HepG2 (cell line): ENCODE measurements at regions not wholly inside any gene's neighbourhood (a gene's known extent, or its start where the extent isn't known, plus 50 kb on each side); places are given as distances from the start of the nearest gene placed in this dataset.

Source experiments
- ATAC-seq: fragments of 200-7000 bp; cut with Tn5 transposase; 3 replicates; pipeline ENCODE4 v1.9.1; 2020; ENCODE audit warnings: mild to moderate bottlenecking, moderate library complexity
- BruUV-seq: library from RNA; stranded (reverse); fragments of 400-500 nt; replicated peaks from 2 replicates; lab custom pipeline; 2021; lab: Mats Ljungman, UMichigan
- CTCF ChIA-PET: fragments of 300-600 bp; formaldehyde crosslinking; extraction: SDS; loops from one replicate; lab custom pipeline; 2021; ENCODE audit warnings: low total read pairs, inconsistent platforms, low intra/inter-chr PET ratio; lab: Yijun Ruan, JAX
- POLR2A ChIA-PET: fragments of 350-600 bp; sonication (Branson Sonifier 250); formaldehyde crosslinking; loops from one replicate; lab custom pipeline; 2020; ENCODE audit warnings: antibody characterized with exemption, inconsistent platforms; lab: Yijun Ruan, JAX
- DNase-seq: peaks from one replicate; pipeline ENCODE4 v3.0.0-alpha.2; 2015; ENCODE audit warnings: low spot score
- FAIRE-seq: peaks from 3 replicates; lab custom pipeline; 2011; peaks lifted over from hg19 to GRCh38; lab: Jason Lieb, UNC
- H2AFZ ChIP-seq: one replicate; pipeline ENCODE4 v1.6.1; 2011; ENCODE audit warnings: low read length, inconsistent platforms
- H3K27ac ChIP-seq: fragments of 300-600 bp; 3 replicates; pipeline ENCODE4 v1.8.0; 2011; ENCODE audit warnings: mixed run types, mild to moderate bottlenecking, mixed read lengths, low read length, inconsistent platforms; ENCODE audit not compliant: insufficient read depth; ENCODE audit errors: extremely low read length
- H3K27me3 ChIP-seq, 2 experiments: fragments of 200-600 bp in 1 of 2; 2 replicates in 1 of 2; 3 replicates in 1 of 2; pipeline versions ENCODE4 v1.6.0 to v1.8.0; 2011; ENCODE audit warnings: low read length in 2 of 2, mild to moderate bottlenecking in 2 of 2, moderate library complexity in 2 of 2, inconsistent platforms in 1 of 2; ENCODE audit not compliant: insufficient read depth in 2 of 2, control insufficient read depth in 1 of 2
- H3K36me3 ChIP-seq, 2 experiments: fragments of 200-600 bp in 1 of 2; replicated peaks in 1 of 2; 2 replicates in 1 of 2; 3 replicates in 1 of 2; pipeline versions ENCODE4 v1.5.1 to v1.8.0; 2011; ENCODE audit warnings: low read length in 2 of 2, inconsistent platforms in 1 of 2; ENCODE audit not compliant: insufficient read depth in 2 of 2, control insufficient read depth in 1 of 2
- H3K4me1 ChIP-seq: 2 replicates; pipeline ENCODE4 v1.5.1; 2012; ENCODE audit warnings: low read length, inconsistent platforms; ENCODE audit not compliant: insufficient read depth
- H3K4me2 ChIP-seq: 2 replicates; pipeline ENCODE4 v1.6.0; 2011; ENCODE audit warnings: low read depth, low read length, inconsistent platforms
- H3K4me3 ChIP-seq, 3 experiments: fragments of 200-600 bp in 1 of 3; sonication (generic), shearing (Covaris generic) in 1 of 3; replicated peaks in 1 of 3; 2 replicates each; pipeline ENCODE4 v1.5.1; 2011 to 2016; ENCODE audit warnings: low read length in 3 of 3, inconsistent platforms in 2 of 3, low read depth in 2 of 3, mild to moderate bottlenecking in 2 of 3, control low read depth in 1 of 3, mixed read lengths in 1 of 3; ENCODE audit not compliant: insufficient read depth in 1 of 3
- H3K79me2 ChIP-seq: one replicate; pipeline ENCODE4 v1.6.1; 2011; ENCODE audit warnings: low read length, inconsistent platforms; ENCODE audit not compliant: insufficient read depth
- H3K9ac ChIP-seq: 2 replicates; pipeline ENCODE4 v1.6.0; 2011; ENCODE audit warnings: mild to moderate bottlenecking, low read depth, low read length, inconsistent platforms; ENCODE audit not compliant: insufficient read depth
- H3K9me3 ChIP-seq: 2 replicates; pipeline ENCODE4 v1.5.1; 2012; ENCODE audit warnings: mild to moderate bottlenecking, low read length
- H4K20me1 ChIP-seq: 2 replicates; pipeline ENCODE4 v1.6.0; 2011; ENCODE audit warnings: inconsistent platforms, mild to moderate bottlenecking, low read length, moderate library complexity; ENCODE audit not compliant: insufficient read depth
- HMG20A ChIP-seq: IDR thresholded peaks from 2 replicates; pipeline ENCODE4 v1.6.1; 2016; ENCODE audit warnings: borderline replicate concordance
- KDM2A ChIP-seq: sonication (generic); formaldehyde crosslinking; IDR thresholded peaks from 2 replicates; pipeline ENCODE4 v1.4.0; 2020; ENCODE audit warnings: low read depth, missing genetic modification reagents, borderline replicate concordance
- KLF12 ChIP-seq: sonication (generic); formaldehyde crosslinking; IDR thresholded peaks from 2 replicates; pipeline ENCODE4 v1.4.0; 2020; ENCODE audit warnings: missing genetic modification reagents, borderline replicate concordance
- PLSCR1 ChIP-seq: sonication (generic); formaldehyde crosslinking; IDR thresholded peaks from 2 replicates; pipeline ENCODE4 v1.5.0; 2020; ENCODE audit warnings: missing genetic modification reagents, mild to moderate bottlenecking, borderline replicate concordance
- RBFOX2 ChIP-seq: fragments of 200-400 bp; formaldehyde crosslinking; IDR thresholded peaks from 2 replicates; pipeline ENCODE4 v1.6.1; 2017; ENCODE audit warnings: low read depth, mild to moderate bottlenecking, low read length
- ZFP37 ChIP-seq: sonication (generic); formaldehyde crosslinking; IDR thresholded peaks from 2 replicates; pipeline ENCODE4 v1.4.0; 2020; ENCODE audit warnings: missing genetic modification reagents, borderline replicate concordance
- ZNF207 ChIP-seq: fragments of 450-650 bp; IDR thresholded peaks from 2 replicates; pipeline ENCODE4 v1.6.1; 2016; ENCODE audit warnings: antibody characterized with exemption, borderline replicate concordance
- ZNF7 ChIP-seq: IDR thresholded peaks from 2 replicates; pipeline ENCODE4 v1.6.1; 2016; ENCODE audit warnings: missing biosample characterization, missing genetic modification reagents
- WGBS: methylation state at CpG from one replicate; pipeline ENCODE4 v1.1.6; 2017; ENCODE audit warnings: low lambda C conversion rate; 5-methylcytosine and 5-hydroxymethylcytosine counted together
- in situ Hi-C: cut with HindIII; loops from 2 replicates; pipeline ENCODE4 v1.10.0; 2017; ENCODE audit warnings: low pct_unique_long_range_greater_than_20kb; ENCODE audit not compliant: extremely low pct_ligation_motif_present
- intact Hi-C: fragments of 100-400 bp; cut with micrococcal nuclease; formaldehyde crosslinking; loops from one replicate; pipeline ENCODE4 v1.10.0; 2022; ENCODE audit not compliant: unreplicated experiment
- TF ChIP-seq, protein P1 (sequence below): sonication (generic); formaldehyde crosslinking; conservative IDR thresholded peaks from 2 replicates; pipeline ENCODE4 v1.5.0; 2020; ENCODE audit warnings: missing genetic modification reagents
- TF ChIP-seq, protein P2 (sequence below): sonication (generic); formaldehyde crosslinking; IDR thresholded peaks from 2 replicates; pipeline ENCODE4 v1.5.1; 2020; ENCODE audit warnings: missing genetic modification reagents, mild to moderate bottlenecking, borderline replicate concordance
- TF ChIP-seq, protein P3 (sequence below): sonication (generic); formaldehyde crosslinking; IDR thresholded peaks from 2 replicates; pipeline ENCODE4 v1.4.0; 2020; ENCODE audit warnings: missing genetic modification reagents
- TF ChIP-seq, protein P4 (sequence below): sonication (generic); formaldehyde crosslinking; IDR thresholded peaks from 2 replicates; pipeline ENCODE4 v1.9.0; 2021; ENCODE audit warnings: missing genetic modification reagents, borderline replicate concordance

DNA sequence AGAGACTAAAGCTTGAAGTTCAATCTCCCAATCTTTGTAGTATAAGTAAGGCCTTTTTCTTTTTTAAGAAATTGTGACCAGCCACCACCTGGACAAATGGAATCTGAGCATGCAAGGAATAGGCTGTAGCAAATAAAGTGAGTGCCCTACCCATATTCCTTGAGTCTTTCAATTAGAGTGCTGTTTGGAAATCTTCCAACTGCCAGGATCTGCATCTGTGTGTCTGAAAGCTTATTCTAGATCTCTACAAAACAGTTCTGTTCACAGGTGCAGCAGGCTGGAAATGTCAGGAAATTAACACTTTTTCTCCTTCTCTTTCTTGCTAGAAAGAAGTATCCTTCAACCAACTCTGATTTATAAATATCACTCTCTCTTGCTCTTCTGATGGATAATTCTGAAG is 76.7 kb upstream of the NDST3 start (continued):
- no peak for TF ChIP-seq PLSCR1
- TF ChIP-seq RBFOX2 = no peak
- TF ChIP-seq KDM2A (CRISPR knock-in tag) = no peak
- TF ChIP-seq, protein P1, sequence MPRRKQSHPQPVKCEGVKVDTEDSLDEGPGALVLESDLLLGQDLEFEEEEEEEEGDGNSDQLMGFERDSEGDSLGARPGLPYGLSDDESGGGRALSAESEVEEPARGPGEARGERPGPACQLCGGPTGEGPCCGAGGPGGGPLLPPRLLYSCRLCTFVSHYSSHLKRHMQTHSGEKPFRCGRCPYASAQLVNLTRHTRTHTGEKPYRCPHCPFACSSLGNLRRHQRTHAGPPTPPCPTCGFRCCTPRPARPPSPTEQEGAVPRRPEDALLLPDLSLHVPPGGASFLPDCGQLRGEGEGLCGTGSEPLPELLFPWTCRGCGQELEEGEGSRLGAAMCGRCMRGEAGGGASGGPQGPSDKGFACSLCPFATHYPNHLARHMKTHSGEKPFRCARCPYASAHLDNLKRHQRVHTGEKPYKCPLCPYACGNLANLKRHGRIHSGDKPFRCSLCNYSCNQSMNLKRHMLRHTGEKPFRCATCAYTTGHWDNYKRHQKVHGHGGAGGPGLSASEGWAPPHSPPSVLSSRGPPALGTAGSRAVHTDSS = no peak

DNA sequence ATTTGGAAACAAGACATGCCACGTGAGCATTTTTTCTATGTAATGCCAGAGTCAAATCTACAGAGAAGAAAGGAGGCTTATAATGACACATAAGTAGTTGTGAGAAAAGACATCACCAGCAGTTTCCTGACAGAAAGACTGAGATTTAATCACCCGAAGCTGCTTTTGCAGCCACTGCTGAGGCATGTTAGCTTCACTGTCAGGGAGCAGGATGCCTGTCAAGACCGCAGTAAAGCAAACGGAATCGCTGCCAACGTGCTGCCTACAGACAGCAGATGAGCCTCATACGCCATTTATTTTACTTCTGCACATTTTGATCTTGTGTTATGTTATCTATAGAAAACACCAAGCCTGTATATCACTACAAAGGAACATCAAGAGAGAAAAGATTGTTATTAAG is 68.7 kb upstream of the NDST3 start:
- CTCF ChIA-PET = no interaction called here
- no peak for ATAC-seq
- H3K4me3 ChIP-seq = no peak overlapping the region
- H3K4me1 ChIP-seq = no peaks in the 10 kb centered on the region
- POLR2A ChIA-PET = no interaction called here
- intact Hi-C loops = no loop called here
- H3K9me3 ChIP-seq = no peaks in the 10 kb centered on the region
- no peaks in the 10 kb centered on the region for H3K79me2 ChIP-seq
- H3K27ac ChIP-seq = no peak overlapping the region
- H3K27me3 ChIP-seq = no peaks in the 10 kb centered on the region; a peak in 1 of 5 replicates
- no peak for FAIRE-seq
- WGBS = under 1% methylated on average over 6 of the region's 7 CpGs
- no TSS peak for BruUV-seq
- H3K9ac ChIP-seq = no peak overlapping the region
- H2AFZ ChIP-seq = no peak overlapping the region
- H4K20me1 ChIP-seq = no peaks in the 10 kb centered on the region
- no peak overlapping the region for H3K4me2 ChIP-seq
- TF ChIP-seq ZNF7 (CRISPR knock-in tag) (no peak), ZNF207 (no peak), KLF12 (CRISPR knock-in tag) (no peak), ZFP37 (no peak), HMG20A (no peak)
- TF ChIP-seq, protein P2, sequence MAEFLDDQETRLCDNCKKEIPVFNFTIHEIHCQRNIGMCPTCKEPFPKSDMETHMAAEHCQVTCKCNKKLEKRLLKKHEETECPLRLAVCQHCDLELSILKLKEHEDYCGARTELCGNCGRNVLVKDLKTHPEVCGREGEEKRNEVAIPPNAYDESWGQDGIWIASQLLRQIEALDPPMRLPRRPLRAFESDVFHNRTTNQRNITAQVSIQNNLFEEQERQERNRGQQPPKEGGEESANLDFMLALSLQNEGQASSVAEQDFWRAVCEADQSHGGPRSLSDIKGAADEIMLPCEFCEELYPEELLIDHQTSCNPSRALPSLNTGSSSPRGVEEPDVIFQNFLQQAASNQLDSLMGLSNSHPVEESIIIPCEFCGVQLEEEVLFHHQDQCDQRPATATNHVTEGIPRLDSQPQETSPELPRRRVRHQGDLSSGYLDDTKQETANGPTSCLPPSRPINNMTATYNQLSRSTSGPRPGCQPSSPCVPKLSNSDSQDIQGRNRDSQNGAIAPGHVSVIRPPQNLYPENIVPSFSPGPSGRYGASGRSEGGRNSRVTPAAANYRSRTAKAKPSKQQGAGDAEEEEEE (CRISPR knock-in tag) = no peak
- TF ChIP-seq, protein P3, sequence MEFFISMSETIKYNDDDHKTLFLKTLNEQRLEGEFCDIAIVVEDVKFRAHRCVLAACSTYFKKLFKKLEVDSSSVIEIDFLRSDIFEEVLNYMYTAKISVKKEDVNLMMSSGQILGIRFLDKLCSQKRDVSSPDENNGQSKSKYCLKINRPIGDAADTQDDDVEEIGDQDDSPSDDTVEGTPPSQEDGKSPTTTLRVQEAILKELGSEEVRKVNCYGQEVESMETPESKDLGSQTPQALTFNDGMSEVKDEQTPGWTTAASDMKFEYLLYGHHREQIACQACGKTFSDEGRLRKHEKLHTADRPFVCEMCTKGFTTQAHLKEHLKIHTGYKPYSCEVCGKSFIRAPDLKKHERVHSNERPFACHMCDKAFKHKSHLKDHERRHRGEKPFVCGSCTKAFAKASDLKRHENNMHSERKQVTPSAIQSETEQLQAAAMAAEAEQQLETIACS (CRISPR knock-in tag) = no peak
- TF ChIP-seq, protein P4, sequence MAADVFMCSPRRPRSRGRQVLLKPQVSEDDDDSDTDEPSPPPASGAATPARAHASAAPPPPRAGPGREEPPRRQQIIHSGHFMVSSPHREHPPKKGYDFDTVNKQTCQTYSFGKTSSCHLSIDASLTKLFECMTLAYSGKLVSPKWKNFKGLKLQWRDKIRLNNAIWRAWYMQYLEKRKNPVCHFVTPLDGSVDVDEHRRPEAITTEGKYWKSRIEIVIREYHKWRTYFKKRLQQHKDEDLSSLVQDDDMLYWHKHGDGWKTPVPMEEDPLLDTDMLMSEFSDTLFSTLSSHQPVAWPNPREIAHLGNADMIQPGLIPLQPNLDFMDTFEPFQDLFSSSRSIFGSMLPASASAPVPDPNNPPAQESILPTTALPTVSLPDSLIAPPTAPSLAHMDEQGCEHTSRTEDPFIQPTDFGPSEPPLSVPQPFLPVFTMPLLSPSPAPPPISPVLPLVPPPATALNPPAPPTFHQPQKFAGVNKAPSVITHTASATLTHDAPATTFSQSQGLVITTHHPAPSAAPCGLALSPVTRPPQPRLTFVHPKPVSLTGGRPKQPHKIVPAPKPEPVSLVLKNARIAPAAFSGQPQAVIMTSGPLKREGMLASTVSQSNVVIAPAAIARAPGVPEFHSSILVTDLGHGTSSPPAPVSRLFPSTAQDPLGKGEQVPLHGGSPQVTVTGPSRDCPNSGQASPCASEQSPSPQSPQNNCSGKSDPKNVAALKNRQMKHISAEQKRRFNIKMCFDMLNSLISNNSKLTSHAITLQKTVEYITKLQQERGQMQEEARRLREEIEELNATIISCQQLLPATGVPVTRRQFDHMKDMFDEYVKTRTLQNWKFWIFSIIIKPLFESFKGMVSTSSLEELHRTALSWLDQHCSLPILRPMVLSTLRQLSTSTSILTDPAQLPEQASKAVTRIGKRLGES (CRISPR knock-in tag) = no peak
- H3K36me3 ChIP-seq = no peaks in the 10 kb centered on the region
- no peak for DNase-seq
- in situ Hi-C loops = no loop called here
